ENCODE measurements at regions not wholly inside any gene's neighbourhood (a gene's known extent, or its start where the extent isn't known, plus 50 kb on each side); places are given as distances from the start of the nearest gene placed in this dataset.

DNA sequence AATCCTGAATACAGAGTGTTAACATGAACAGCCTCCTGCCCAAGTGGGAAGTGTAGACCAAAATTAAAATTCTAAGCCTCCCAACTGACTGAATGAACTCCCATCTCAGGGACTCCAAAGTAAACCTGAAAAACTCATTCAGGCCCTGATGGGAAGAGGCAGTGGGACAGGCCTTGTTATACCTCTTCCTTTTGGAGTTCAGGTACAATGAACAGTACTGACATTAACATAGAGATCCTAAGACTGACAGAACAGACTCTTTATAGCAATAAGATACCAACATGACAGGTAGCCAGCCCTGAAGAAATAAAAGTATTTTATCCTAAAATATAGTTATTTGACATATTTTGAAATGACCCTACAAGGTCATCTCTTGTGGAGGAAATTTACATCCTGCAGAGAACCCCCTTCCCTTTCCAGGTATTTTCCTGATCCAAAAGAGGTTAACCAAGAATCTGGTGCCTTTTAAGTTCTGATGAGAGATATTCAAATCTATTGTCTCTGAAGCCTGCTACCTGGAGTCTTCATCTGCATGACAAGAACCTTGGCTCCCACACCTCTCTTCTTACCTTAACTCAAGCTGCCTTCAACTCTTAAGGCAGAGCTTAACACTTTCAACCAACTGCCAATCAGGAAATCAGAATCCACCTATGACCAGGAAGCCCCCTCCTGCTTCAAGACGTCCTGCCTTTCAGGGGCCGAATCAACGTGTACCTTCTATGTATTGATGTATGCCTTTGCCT is 103.3 kb upstream of the PFKP start:
- TF ChIP-seq ZNF274 (IDR thresholded peaks at IDR 0.05; ENCODE audit: low read depth, low read length) (no peak), YY1 (IDR thresholded peaks at IDR 0.05; ENCODE audit: insufficient read depth, insufficient read length) (no peak), SUZ12 (IDR thresholded peaks at IDR 0.05; ENCODE audit: extremely low read depth, insufficient read depth, insufficient read length) (no peak)

Data from NT2/D1 (cell line).